Gastroesophageal sphincter (tissue), 4 donors: ENCODE measurements at regions not wholly inside any gene's neighbourhood (a gene's known extent, or its start where the extent isn't known, plus 50 kb on each side); places are given as distances from the start of the nearest gene placed in this dataset.

Source experiments
- ATAC-seq: fragments of 150-250 bp; one replicate; pipeline ENCODE4 v1.9.1; 2016; ENCODE audit warnings: mild to moderate bottlenecking, moderate library complexity
- H3K27ac ChIP-seq, 4 donors: fragments of 200-600 bp; sonication (generic) in 3 of 4; 1 replicate in 3 of 4; 2 replicates in 1 of 4; pipeline ENCODE4 v1.5.1; 2016 to 2019
- H3K27me3 ChIP-seq: fragments of 200-600 bp; sonication (generic); one replicate; pipeline ENCODE4 v1.5.1; 2019
- H3K36me3 ChIP-seq, 2 donors: fragments of 200-600 bp; sonication (generic); one replicate each; pipeline ENCODE4 v1.5.1; 2019; ENCODE audit warnings: control low read depth in 1 of 2
- H3K4me1 ChIP-seq, 3 donors: fragments of 200-600 bp; sonication (generic); 1 replicate in 2 of 3; 2 replicates in 1 of 3; pipeline ENCODE4 v1.5.1; 2016 to 2019; ENCODE audit warnings: control low read depth in 2 of 3
- H3K4me3 ChIP-seq, 2 donors: fragments of 200-600 bp; sonication (generic); one replicate each; pipeline ENCODE4 v1.5.1; 2019; ENCODE audit warnings: mild to moderate bottlenecking in 1 of 2, moderate library complexity in 1 of 2
- H3K9me3 ChIP-seq, 3 donors: fragments of 200-600 bp; sonication (generic); one replicate each; pipeline ENCODE4 v1.5.1; 2017 to 2019; ENCODE audit warnings: control low read depth in 2 of 3
- EP300 ChIP-seq: sonication (generic); formaldehyde crosslinking; IDR thresholded peaks from one replicate; pipeline ENCODE4 v1.6.1; 2017; ENCODE audit warnings: antibody characterized with exemption, mild to moderate bottlenecking
- POLR2A ChIP-seq, 2 donors: fragments of 450-650 bp; IDR thresholded peaks; one replicate each; pipeline ENCODE4 v1.6.1; 2017; ENCODE audit warnings: antibody characterized with exemption in 2 of 2, mild to moderate bottlenecking in 2 of 2, moderate library complexity in 1 of 2
- POLR2AphosphoS5 ChIP-seq: sonication (generic); formaldehyde crosslinking; IDR thresholded peaks from one replicate; pipeline ENCODE4 v1.6.1; 2017; ENCODE audit warnings: antibody characterized with exemption
- WGBS, 2 donors: methylation state at CpG; one replicate each; pipeline ENCODE4 v1.1.5; 2018; ENCODE audit warnings: low coverage in 1 of 2; 5-methylcytosine and 5-hydroxymethylcytosine counted together
- TF ChIP-seq, protein P1 (sequence below), 4 experiments: fragments of 200-600 bp in 2 of 4; fragments of 450-650 bp in 2 of 4; sonication (generic) in 1 of 4; IDR thresholded peaks; one replicate each; pipeline ENCODE4 v1.5.1; 2017 to 2019; ENCODE audit warnings: antibody characterized with exemption in 4 of 4, mild to moderate bottlenecking in 2 of 4, moderate library complexity in 2 of 4

DNA sequence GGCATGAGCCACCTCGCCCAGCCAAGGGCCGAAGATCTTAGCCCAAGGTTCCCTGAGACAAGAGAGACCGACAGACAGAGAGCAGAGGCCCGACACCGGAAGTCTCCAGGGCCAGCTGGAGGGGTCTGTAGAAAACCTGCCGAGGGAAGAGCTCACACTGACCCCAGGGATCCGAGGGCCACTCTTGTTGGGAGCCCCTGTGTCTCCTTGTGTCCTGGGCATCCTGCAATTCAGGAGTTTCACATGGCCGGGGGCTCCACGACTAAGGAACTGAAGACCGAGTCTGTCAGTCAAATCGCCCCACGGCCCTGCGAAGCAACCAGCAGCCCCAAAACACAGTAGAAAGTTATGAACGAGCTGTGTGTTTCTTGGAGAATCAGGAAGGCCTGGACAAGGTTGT is 1482.0 kb downstream of the BRD1 start:
- no peaks in the 10 kb centered on the region for H3K4me1 ChIP-seq
- H3K9me3 ChIP-seq, result no peaks in the 10 kb centered on the region
- no peak overlapping the region for H3K27ac ChIP-seq
- TF ChIP-seq, protein P1, sequence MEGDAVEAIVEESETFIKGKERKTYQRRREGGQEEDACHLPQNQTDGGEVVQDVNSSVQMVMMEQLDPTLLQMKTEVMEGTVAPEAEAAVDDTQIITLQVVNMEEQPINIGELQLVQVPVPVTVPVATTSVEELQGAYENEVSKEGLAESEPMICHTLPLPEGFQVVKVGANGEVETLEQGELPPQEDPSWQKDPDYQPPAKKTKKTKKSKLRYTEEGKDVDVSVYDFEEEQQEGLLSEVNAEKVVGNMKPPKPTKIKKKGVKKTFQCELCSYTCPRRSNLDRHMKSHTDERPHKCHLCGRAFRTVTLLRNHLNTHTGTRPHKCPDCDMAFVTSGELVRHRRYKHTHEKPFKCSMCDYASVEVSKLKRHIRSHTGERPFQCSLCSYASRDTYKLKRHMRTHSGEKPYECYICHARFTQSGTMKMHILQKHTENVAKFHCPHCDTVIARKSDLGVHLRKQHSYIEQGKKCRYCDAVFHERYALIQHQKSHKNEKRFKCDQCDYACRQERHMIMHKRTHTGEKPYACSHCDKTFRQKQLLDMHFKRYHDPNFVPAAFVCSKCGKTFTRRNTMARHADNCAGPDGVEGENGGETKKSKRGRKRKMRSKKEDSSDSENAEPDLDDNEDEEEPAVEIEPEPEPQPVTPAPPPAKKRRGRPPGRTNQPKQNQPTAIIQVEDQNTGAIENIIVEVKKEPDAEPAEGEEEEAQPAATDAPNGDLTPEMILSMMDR (IDR thresholded peaks at IDR 0.05), result no peak
- TF ChIP-seq EP300, result no peak
- TF ChIP-seq POLR2A (IDR thresholded peaks at IDR 0.05), result no peak
- TF ChIP-seq POLR2AphosphoS5, result no peak
- H3K36me3 ChIP-seq, result no peaks in the 10 kb centered on the region
- no peak overlapping the region for H3K4me3 ChIP-seq
- H3K27me3 ChIP-seq, result peaks cover 83% of the 10 kb centered on the region
- ATAC-seq, result no peak
- WGBS, 2 donors, result 73 to 82% methylated on average over 3 to 5 of the region's 14 CpGs

DNA sequence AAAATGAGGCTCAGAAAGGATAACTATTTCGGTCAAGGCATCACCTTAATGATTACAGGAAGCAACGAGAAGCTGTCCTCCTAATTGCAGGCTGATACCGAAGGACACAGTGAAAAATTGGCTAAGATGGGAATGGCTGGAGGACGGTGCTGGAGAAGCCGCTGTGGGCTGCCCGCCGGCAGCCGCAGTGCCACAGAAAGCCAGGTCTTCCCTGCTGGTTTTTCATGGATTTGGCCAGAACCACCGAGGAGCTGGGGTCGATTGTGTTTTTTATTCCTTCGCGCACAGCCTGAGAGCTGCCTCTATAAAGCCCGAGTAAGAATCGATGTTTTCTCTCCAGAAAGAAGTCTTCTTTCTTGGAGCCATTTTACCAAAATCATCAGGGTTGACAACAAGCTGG is 1484.2 kb downstream of the BRD1 start:
- H3K4me3 ChIP-seq, result no peak overlapping the region
- H3K4me1 ChIP-seq, result no peaks in the 10 kb centered on the region
- no peaks in the 10 kb centered on the region for H3K36me3 ChIP-seq
- 80 to 81% methylated on average over 6 to 12 of the region's 14 CpGs for WGBS, 2 donors
- no peak for ATAC-seq
- H3K27me3 ChIP-seq, result peaks cover 87% of the 10 kb centered on the region
- TF ChIP-seq, protein P1 (IDR thresholded peaks at IDR 0.05), result no peak
- TF ChIP-seq POLR2A (IDR thresholded peaks at IDR 0.05) (no peak), EP300 (no peak), POLR2AphosphoS5 (no peak)
- no peaks in the 10 kb centered on the region for H3K9me3 ChIP-seq
- no peak overlapping the region for H3K27ac ChIP-seq

DNA sequence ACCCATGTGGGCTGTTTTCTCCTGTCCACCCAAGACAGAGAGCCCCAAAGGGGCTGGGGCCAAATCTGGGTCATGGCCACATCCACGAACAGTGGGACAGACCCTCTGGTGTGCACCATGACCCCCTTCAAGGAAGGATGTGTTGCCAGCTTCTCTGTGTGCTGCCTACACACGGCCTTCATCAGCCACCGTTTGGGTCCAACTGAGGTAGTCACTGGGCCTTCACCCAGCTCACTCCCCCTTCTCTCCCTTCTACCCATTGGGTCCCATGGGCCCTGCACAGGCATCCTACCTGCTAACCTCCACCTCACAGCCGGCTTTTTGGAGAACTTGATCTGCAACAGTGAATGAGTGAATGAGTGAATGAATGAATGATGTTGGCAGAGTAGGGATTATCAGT is 1484.9 kb downstream of the BRD1 start:
- peaks cover 86% of the 10 kb centered on the region for H3K27me3 ChIP-seq

DNA sequence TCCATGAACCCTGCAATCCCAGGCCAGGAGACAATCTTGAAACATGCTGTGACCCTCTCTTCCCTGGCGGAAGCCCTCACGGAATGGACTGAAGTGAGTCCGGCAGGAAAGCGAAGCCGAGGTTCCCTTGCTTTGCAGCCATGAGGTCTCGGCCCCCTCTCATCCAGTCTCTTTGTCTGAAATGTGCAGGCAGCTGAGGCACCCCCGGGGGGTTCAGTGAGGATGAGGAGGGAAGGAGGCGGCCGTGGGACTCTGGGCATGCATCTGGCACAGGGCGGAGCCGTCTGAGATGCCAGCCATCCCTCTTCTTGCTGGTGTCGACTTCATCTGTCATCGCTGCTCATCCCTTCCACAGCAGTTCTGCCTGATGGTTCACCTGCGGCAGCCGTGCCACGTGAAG is 1485.7 kb downstream of the BRD1 start:
- Histone ChIP-seq H3K4me1 (no peaks in the 10 kb centered on the region), H3K4me3 (no peak overlapping the region), H3K9me3 (no peaks in the 10 kb centered on the region), H3K36me3 (no peaks in the 10 kb centered on the region), H3K27ac (no peak overlapping the region), H3K27me3 (peaks cover 84% of the 10 kb centered on the region)
- no peak for ATAC-seq
- WGBS, 2 donors, result 80 to 100% methylated on average over 2 to 4 of the region's 16 CpGs
- TF ChIP-seq EP300 (no peak), POLR2AphosphoS5 (no peak), POLR2A (IDR thresholded peaks at IDR 0.05) (no peak)
- TF ChIP-seq, protein P1 (IDR thresholded peaks at IDR 0.05), result no peak

More for the DNA sequence above, 1484.9 kb downstream of the BRD1 start:
- 80 to 86% methylated on average over 1 to 4 of the region's 4 CpGs for WGBS, 2 donors
- TF ChIP-seq EP300 (no peak), POLR2AphosphoS5 (no peak)
- TF ChIP-seq, protein P1 (IDR thresholded peaks at IDR 0.05), result no peak
- H3K27ac ChIP-seq, result no peak overlapping the region
- ATAC-seq, result no peak
- no peak overlapping the region for H3K4me3 ChIP-seq
- no peaks in the 10 kb centered on the region for H3K36me3 ChIP-seq
- H3K4me1 ChIP-seq, result no peaks in the 10 kb centered on the region
- H3K9me3 ChIP-seq, result no peaks in the 10 kb centered on the region

DNA sequence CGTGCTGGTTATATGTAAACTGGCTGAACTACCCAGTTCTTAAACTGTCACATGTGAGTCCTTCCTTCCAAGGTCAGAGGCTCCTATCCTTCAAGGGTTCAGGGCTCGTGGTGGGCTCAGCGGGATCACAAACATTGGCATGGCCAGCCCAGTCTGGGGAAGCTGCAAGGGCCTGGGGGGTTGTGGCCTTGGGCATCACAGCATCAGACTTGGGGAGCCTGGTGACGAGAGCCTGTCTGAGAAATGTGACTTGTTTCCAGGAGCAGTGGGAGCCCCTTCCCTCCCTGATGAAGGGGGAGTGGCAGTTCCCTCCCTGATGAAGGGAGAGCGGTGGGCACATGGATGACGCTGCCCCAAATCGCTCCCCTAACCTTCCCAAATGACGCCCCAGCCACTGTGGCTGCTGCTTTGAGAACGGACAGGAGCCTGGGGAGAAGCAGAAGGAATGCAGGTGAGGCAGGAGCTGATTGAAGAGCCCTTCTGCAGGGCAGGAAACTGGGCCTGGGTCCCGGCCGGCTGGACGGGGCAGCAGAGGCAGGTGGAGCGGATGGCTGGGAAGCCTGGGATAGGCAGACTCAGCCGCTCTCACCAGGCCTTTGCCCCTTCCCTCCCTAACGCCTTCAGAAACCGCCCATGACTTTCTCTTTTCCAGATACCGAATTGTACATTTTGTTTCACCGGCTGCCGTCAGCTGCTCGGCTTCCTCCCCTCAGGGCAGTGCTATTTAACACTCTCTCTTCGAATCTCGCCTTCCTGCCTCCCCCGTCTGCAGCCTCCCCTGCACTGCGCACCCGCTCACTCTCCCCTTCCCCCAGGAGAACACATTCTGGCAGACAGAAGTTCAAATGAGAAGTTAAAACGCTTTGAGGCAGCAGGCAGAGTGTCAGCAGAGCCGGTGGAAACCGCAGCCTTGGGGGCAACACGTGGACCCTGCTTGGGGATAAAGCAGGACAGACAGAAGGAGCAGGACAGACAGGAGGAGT is 1486.7 kb downstream of the BRD1 start:
- Histone ChIP-seq H3K4me3 (no peak overlapping the region), H3K4me1 (no peaks in the 10 kb centered on the region), H3K9me3 (no peaks in the 10 kb centered on the region), H3K27ac (no peak overlapping the region), H3K36me3 (no peaks in the 10 kb centered on the region), H3K27me3 (peaks cover 87% of the 10 kb centered on the region)
- WGBS, 2 donors, result 11 to 15% methylated on average over 14 to 15 of the region's 29 CpGs
- ATAC-seq, result no peak
- TF ChIP-seq, protein P1 (IDR thresholded peaks at IDR 0.05), result no peak
- TF ChIP-seq EP300 (no peak), POLR2AphosphoS5 (no peak), POLR2A (IDR thresholded peaks at IDR 0.05) (no peak)
